Type B pancreatic cell (in vitro differentiated cells): ENCODE measurements at regions not wholly inside any gene's neighbourhood (a gene's known extent, or its start where the extent isn't known, plus 50 kb on each side); places are given as distances from the start of the nearest gene placed in this dataset.

ENCODE experiments used
- DNase-seq: peaks from one replicate; pipeline ENCODE4 v3.0.0; 2021; ENCODE audit warnings: mixed read lengths; ENCODE audit not compliant: unreplicated experiment; ENCODE audit errors: extremely low spot score
- H3K27ac Mint-ChIP-seq: 2 replicates; pipeline ENCODE4 v1.8.0; 2021; ENCODE audit warnings: mild to moderate bottlenecking, mixed read lengths
- H3K27me3 Mint-ChIP-seq: 2 replicates; pipeline ENCODE4 v1.8.0; 2021; ENCODE audit warnings: mixed read lengths
- H3K36me3 Mint-ChIP-seq: 2 replicates; pipeline ENCODE4 v1.8.0; 2021; ENCODE audit warnings: mixed read lengths
- H3K4me1 Mint-ChIP-seq: one replicate; pipeline ENCODE4 v1.8.0; 2021; ENCODE audit warnings: mixed read lengths; ENCODE audit not compliant: unreplicated experiment
- H3K4me3 Mint-ChIP-seq: 2 replicates; pipeline ENCODE4 v1.8.0; 2021; ENCODE audit warnings: mild to moderate bottlenecking, mixed read lengths
- H3K9me3 Mint-ChIP-seq: 2 replicates; pipeline ENCODE4 v1.8.0; 2021; ENCODE audit warnings: mixed read lengths
- CTCF ChIP-seq: fragments of 200-600 bp; sonication (generic); conservative IDR thresholded peaks from 2 replicates; pipeline ENCODE4 v1.5.0; 2021; ENCODE audit warnings: antibody characterized with exemption, mild to moderate bottlenecking

DNA sequence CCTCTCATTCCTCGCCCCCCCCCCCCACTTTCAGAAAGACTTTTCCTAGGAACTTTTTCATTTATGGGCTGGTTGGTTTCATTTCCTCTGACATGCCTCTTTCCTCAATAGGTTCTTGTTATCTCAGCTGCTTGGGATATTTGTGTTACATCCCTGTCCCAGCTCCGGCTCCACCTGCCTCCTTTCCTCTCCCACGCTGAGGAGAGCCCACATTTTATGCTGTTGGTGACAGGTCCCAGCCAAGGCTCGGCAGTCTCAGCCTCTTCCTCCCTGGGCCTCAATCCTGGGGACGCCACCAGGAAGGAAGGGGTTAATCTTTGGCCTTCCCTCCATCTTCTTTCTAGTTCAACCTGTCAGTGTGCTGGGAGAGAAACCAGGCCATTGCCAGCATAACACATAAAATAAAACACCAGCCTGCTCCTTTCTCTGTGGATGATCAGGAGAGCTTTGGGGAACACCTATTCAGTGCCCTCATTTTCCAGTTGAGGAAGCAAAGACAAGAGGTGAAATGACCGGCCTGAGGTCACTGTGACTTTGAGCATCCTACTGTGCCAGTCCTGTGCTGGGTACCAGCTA, 216.9 kb upstream of the TNP1 start:
- Mint-ChIP-seq H3K36me3 (no peaks in the 10 kb centered on the region), H3K27ac (no peak overlapping the region), H3K4me3 (no peak overlapping the region), H3K4me1 (peaks cover 12% of the 10 kb centered on the region), H3K27me3 (peaks cover 9% of the 10 kb centered on the region), H3K9me3 (peaks cover 6% of the 10 kb centered on the region)
- TF ChIP-seq CTCF, result no peak
- no peak for DNase-seq

- no peak for TF ChIP-seq CTCF
- no peak overlapping the region for H3K4me3 Mint-ChIP-seq
- no peak for DNase-seq
- H3K36me3 Mint-ChIP-seq, result no peaks in the 10 kb centered on the region
- H3K4me1 Mint-ChIP-seq, result peaks cover 17% of the 10 kb centered on the region
- H3K27me3 Mint-ChIP-seq, result peaks cover 9% of the 10 kb centered on the region
- H3K27ac Mint-ChIP-seq, result no peak overlapping the region
- peaks cover 6% of the 10 kb centered on the region for H3K9me3 Mint-ChIP-seq
Measured at GRCh38 chr2:217076058-217076435, 216.2 kb upstream of the TNP1 start.

DNA sequence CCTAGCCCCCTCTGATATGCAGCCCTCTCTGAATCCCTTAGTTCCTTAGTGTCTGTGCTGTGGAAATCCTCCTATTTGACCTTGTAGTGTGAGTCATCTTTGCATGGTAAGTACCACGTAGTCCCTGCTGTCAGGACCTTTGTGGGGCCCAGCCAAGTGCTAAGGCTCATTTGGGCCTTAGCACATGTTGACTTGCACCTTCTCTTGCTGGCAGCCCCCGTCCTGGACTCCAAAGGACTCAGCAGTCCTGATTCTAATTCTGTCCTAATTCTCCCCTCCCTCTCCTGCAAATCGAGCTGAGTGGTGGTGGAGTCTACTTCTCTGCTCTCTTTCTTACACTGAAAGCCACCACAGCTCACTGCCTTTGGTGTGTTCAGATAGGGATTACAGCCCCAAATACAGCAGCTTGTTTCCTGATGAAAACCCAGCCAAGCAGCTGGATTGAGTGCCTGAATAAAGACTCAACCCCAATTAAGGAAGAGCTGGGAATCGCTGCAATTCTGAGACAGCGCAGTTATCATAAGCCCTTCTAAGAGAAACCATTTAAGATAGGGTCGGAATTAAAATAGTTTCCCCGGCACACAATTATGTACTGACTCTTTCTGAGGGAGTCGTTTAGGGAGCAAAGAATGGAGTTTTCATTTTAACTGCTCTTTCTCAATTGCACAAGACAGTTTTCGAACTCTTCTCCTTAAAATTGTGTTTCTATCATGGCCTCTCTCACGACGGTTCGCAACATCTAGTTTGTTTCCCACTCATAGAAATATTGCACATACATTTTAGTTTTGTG, 215.6 kb upstream of the TNP1 start:
- no peak for DNase-seq
- peaks cover 9% of the 10 kb centered on the region for H3K27me3 Mint-ChIP-seq
- H3K27ac Mint-ChIP-seq, result no peak overlapping the region
- H3K4me1 Mint-ChIP-seq, result peaks cover 20% of the 10 kb centered on the region
- TF ChIP-seq CTCF, result no peak
- no peaks in the 10 kb centered on the region for H3K36me3 Mint-ChIP-seq
- H3K4me3 Mint-ChIP-seq, result no peak overlapping the region
- H3K9me3 Mint-ChIP-seq, result peaks cover 6% of the 10 kb centered on the region

DNA sequence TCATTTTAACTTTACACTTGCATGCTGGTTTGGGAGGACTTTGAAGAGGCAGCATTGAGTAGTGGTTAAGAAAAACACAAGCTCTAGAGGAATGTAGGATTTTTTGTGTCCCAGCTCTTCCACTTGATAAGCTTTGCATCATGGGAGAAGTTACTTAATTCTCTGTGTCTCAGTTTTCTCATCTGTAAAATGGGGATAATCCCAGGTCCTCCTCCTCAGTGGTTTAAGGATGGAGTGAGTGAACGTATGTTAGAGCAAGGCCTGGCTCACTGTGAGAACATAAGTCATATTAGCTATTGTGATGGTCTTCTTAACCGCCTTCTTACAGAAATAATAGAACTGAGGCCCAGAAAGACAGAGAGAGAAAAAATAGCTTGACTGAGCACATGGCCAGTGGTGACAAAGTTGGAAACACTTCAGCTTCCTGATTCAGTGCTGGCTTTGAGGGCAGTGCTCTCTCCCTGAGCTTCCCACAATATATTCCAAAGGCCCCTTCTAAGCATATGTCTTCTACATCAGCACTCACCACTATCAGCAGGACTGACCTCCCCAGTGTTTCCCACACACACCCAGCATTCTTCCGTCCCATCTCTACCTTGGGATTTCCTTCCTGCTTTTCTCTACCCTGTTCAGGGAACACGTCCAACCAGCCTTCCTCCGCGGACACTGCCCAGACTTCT, 214.9 kb upstream of the TNP1 start:
- peaks cover 9% of the 10 kb centered on the region for H3K27me3 Mint-ChIP-seq
- H3K27ac Mint-ChIP-seq, result no peak overlapping the region
- no peak overlapping the region for H3K4me3 Mint-ChIP-seq
- no peak for TF ChIP-seq CTCF
- no peak for DNase-seq
- peaks cover 6% of the 10 kb centered on the region for H3K9me3 Mint-ChIP-seq
- no peaks in the 10 kb centered on the region for H3K36me3 Mint-ChIP-seq
- peaks cover 25% of the 10 kb centered on the region for H3K4me1 Mint-ChIP-seq

DNA sequence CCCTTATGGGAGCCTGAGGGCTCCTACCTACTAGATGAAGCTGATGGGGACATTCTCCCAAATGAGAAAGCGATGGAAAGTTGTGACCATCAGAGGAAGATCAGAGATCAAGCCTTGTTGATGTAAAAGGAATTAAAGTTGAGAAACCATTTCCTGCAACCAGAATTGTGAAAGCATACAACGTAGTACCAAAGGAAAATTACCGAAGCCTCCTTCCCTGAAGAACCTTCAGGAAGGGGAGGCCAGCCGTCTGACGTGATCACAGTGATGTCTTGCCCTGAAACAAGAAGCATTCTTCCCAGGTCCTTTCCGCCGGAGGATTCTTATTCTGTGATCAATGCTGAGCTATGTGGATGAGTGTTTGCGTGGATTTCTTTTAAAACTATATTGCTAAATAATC, 211.6 kb upstream of the TNP1 start:
- H3K4me3 Mint-ChIP-seq, result no peak overlapping the region
- TF ChIP-seq CTCF, result no peak
- DNase-seq, result no peak
- H3K4me1 Mint-ChIP-seq, result peaks cover 25% of the 10 kb centered on the region
- H3K9me3 Mint-ChIP-seq, result no peaks in the 10 kb centered on the region
- H3K27me3 Mint-ChIP-seq, result peaks cover 5% of the 10 kb centered on the region
- no peaks in the 10 kb centered on the region for H3K36me3 Mint-ChIP-seq
- H3K27ac Mint-ChIP-seq, result no peak overlapping the region
